ENCODE measurements at regions not wholly inside any gene's neighbourhood (a gene's known extent, or its start where the extent isn't known, plus 50 kb on each side); places are given as distances from the start of the nearest gene placed in this dataset.

DNA sequence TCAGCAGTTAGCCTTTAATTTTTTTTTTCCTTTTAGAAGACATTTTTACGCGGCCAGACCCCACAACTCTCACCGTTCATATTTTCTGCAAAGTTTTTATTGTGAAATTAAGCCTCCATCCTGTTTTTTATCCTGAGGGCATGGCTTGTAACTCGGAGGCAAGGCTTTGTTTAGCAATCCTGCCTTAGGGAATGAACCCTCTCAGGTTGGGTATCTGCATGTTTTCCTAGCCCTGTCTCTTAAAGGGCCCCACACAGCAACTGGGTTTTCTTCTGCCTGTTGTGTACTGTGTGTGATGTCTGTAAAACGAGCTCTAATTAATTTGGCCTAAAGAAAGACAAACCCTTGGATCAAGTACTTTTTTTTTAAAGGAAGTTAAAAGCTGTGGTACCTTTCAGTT lies 130.2 kb upstream of the COBL start:
- no peaks in the 10 kb centered on the region for H3K79me2 ChIP-seq (ENCODE audit: low read depth)
- H3K27me3 Mint-ChIP-seq (ENCODE audit: insufficient read depth, low read depth): peaks cover 13% of the 10 kb centered on the region
- H3K9me3 ChIP-seq (ENCODE audit: low read depth): peaks cover 15% of the 10 kb centered on the region
- H3K4me3 Mint-ChIP-seq: no peak overlapping the region
- H2AFZ ChIP-seq (replicated peaks): peak overlapping the region; percentile 89
- no peak for DNase-seq (ENCODE audit: low spot score)
- no peak overlapping the region for H3K27ac ChIP-seq
- H3K4me1 ChIP-seq: peaks cover 30% of the 10 kb centered on the region
- H3K36me3 ChIP-seq: no peaks in the 10 kb centered on the region
- H3K27me3 ChIP-seq: no peaks in the 10 kb centered on the region
- H3K4me1 Mint-ChIP-seq: peaks cover 8% of the 10 kb centered on the region
- H3K4me3 ChIP-seq: no peak overlapping the region
- H4K20me1 ChIP-seq (ENCODE audit: low read depth): no peaks in the 10 kb centered on the region
- peaks cover 22% of the 10 kb centered on the region for H3F3A ChIP-seq (ENCODE audit: low read depth)
- no peaks in the 10 kb centered on the region for H3K36me3 Mint-ChIP-seq
- peaks cover 27% of the 10 kb centered on the region for H3K9me3 Mint-ChIP-seq
- no peak overlapping the region for H3K27ac Mint-ChIP-seq
- TF ChIP-seq EZH2phosphoT487 (IDR thresholded peaks at IDR 0.05): no peak
- no peak for TF ChIP-seq EZH2 (IDR thresholded peaks at IDR 0.05)
- TF ChIP-seq, protein P1, sequence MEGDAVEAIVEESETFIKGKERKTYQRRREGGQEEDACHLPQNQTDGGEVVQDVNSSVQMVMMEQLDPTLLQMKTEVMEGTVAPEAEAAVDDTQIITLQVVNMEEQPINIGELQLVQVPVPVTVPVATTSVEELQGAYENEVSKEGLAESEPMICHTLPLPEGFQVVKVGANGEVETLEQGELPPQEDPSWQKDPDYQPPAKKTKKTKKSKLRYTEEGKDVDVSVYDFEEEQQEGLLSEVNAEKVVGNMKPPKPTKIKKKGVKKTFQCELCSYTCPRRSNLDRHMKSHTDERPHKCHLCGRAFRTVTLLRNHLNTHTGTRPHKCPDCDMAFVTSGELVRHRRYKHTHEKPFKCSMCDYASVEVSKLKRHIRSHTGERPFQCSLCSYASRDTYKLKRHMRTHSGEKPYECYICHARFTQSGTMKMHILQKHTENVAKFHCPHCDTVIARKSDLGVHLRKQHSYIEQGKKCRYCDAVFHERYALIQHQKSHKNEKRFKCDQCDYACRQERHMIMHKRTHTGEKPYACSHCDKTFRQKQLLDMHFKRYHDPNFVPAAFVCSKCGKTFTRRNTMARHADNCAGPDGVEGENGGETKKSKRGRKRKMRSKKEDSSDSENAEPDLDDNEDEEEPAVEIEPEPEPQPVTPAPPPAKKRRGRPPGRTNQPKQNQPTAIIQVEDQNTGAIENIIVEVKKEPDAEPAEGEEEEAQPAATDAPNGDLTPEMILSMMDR (IDR thresholded peaks at IDR 0.05): no peak
- H3K9ac ChIP-seq: no peak overlapping the region
- peak overlapping the region; percentile 31 for H3K4me2 ChIP-seq

DNA sequence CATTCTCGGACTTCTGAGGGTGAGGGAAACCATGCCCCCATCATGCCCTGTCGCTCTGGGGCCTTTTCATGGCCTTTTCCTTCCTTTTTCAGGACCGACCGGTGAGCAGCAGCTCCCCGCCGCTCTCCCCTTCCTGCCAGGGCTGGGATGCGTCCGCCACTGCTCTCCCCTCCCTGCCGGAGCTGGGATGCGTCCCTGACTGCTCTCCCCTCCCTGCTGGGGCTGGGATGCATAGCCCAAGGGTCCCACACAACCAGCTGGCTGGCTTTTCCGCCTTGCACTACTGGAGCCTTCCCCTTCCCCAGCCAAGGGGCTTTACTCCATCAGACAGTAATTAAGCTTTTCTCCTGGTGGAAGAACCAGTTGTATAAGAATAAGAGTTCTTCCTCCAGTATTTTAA lies 129.7 kb upstream of the COBL start:
- DNase-seq (ENCODE audit: low spot score): no peak
- H3K36me3 Mint-ChIP-seq: no peaks in the 10 kb centered on the region
- Histone ChIP-seq H3K4me1 (peaks cover 25% of the 10 kb centered on the region), H3K79me2 (ENCODE audit: low read depth) (no peaks in the 10 kb centered on the region), H4K20me1 (ENCODE audit: low read depth) (no peaks in the 10 kb centered on the region), H3K4me3 (no peak overlapping the region), H3F3A (ENCODE audit: low read depth) (peaks cover 18% of the 10 kb centered on the region), H2AFZ (replicated peaks) (peak overlapping the region; percentile 89), H3K9ac (no peak overlapping the region), H3K27ac (no peak overlapping the region), H3K4me2 (peak overlapping the region; percentile 31), H3K36me3 (no peaks in the 10 kb centered on the region), H3K27me3 (no peaks in the 10 kb centered on the region), H3K9me3 (ENCODE audit: low read depth) (peaks cover 15% of the 10 kb centered on the region)
- peaks cover 6% of the 10 kb centered on the region for H3K4me1 Mint-ChIP-seq
- no peak for TF ChIP-seq EZH2phosphoT487 (IDR thresholded peaks at IDR 0.05)
- TF ChIP-seq, protein P1 (IDR thresholded peaks at IDR 0.05): no peak
- no peak for TF ChIP-seq EZH2 (IDR thresholded peaks at IDR 0.05)
- H3K4me3 Mint-ChIP-seq: no peak overlapping the region
- peaks cover 13% of the 10 kb centered on the region for H3K27me3 Mint-ChIP-seq (ENCODE audit: insufficient read depth, low read depth)
- peaks cover 27% of the 10 kb centered on the region for H3K9me3 Mint-ChIP-seq
- no peak overlapping the region for H3K27ac Mint-ChIP-seq

DNA sequence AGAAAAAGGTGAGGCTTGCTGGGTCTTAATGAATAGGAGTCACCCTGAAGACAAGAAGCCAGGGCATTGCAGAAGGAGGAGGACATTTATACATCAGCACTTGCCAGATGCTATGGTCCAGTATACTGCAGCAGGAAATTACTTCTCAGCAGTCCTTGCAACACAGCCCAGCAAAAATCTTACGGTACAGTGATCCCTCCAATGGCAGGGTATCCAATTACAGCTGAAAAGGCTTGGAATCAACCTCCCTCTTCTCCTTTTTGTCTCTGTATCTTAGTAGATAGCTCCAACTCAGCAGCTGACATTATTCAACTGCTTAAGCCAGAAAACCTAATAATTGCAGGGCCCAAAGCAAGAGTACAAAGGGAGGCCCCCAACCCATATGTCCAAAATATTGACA lies 128.3 kb upstream of the COBL start:
- Histone ChIP-seq H3K79me2 (ENCODE audit: low read depth) (no peaks in the 10 kb centered on the region), H3K4me3 (no peak overlapping the region), H4K20me1 (ENCODE audit: low read depth) (no peaks in the 10 kb centered on the region), H3K36me3 (no peaks in the 10 kb centered on the region), H3K9ac (no peak overlapping the region), H2AFZ (replicated peaks) (no peak overlapping the region), H3K27ac (peak overlapping the region; percentile 1), H3K4me1 (peaks cover 24% of the 10 kb centered on the region), H3K9me3 (ENCODE audit: low read depth) (peaks cover 15% of the 10 kb centered on the region), H3K27me3 (no peaks in the 10 kb centered on the region), H3K4me2 (peak overlapping the region; percentile 5), H3F3A (ENCODE audit: low read depth) (peaks cover 17% of the 10 kb centered on the region)
- H3K27me3 Mint-ChIP-seq (ENCODE audit: insufficient read depth, low read depth): peaks cover 13% of the 10 kb centered on the region
- no peaks in the 10 kb centered on the region for H3K36me3 Mint-ChIP-seq
- no peak for DNase-seq (ENCODE audit: low spot score)
- H3K4me1 Mint-ChIP-seq: peaks cover 5% of the 10 kb centered on the region
- TF ChIP-seq, protein P1 (IDR thresholded peaks at IDR 0.05): no peak
- TF ChIP-seq EZH2phosphoT487 (IDR thresholded peaks at IDR 0.05) (no peak), EZH2 (IDR thresholded peaks at IDR 0.05) (no peak)
- peaks cover 27% of the 10 kb centered on the region for H3K9me3 Mint-ChIP-seq
- no peak overlapping the region for H3K4me3 Mint-ChIP-seq
- H3K27ac Mint-ChIP-seq: no peak overlapping the region

Data from neural progenitor cell (in vitro differentiated cells).